PC-3 (cell line): ENCODE measurements at regions not wholly inside any gene's neighbourhood (a gene's known extent, or its start where the extent isn't known, plus 50 kb on each side); places are given as distances from the start of the nearest gene placed in this dataset.

Experiments
- ATAC-seq: fragments of 200-7000 bp; cut with Tn5 transposase; 2 replicates; pipeline ENCODE4 v1.9.1; 2020; ENCODE audit warnings: mild to moderate bottlenecking, moderate library complexity
- BruUV-seq: library from RNA; stranded (reverse); fragments of 400-500 nt; replicated peaks from 2 replicates; lab custom pipeline; 2021; lab: Mats Ljungman, UMichigan
- CTCF ChIA-PET: fragments of 300-600 bp; sonication (Branson Sonifier 250); formaldehyde crosslinking; loops from one replicate; lab custom pipeline; 2022; ENCODE audit warnings: antibody characterized with exemption; lab: Charles Lee
- POLR2A ChIA-PET: fragments of 300-600 bp; sonication (Branson Sonifier 250); formaldehyde crosslinking; loops from one replicate; lab custom pipeline; 2022; ENCODE audit warnings: antibody characterized with exemption; ENCODE audit not compliant: unreplicated experiment; lab: Charles Lee
- DNase-seq: peaks from one replicate; pipeline ENCODE4 v3.0.0-alpha.2; 2015
- H2AFZ ChIP-seq: fragments of 300-600 bp; sonication (generic); 2 replicates; pipeline ENCODE4 v1.6.0; 2016; ENCODE audit warnings: antibody characterized with exemption, low read length
- H3F3A ChIP-seq: fragments of 300-600 bp; sonication (generic); one replicate; pipeline ENCODE4 v1.6.0; 2017; ENCODE audit warnings: antibody characterized with exemption, low read length, control low read depth, mild to moderate bottlenecking; ENCODE audit not compliant: unreplicated experiment
- H3K27ac ChIP-seq: fragments of 300-600 bp; sonication (generic); 2 replicates; pipeline ENCODE4 v1.5.1; 2016; ENCODE audit warnings: mild to moderate bottlenecking, low read length
- H3K27me3 ChIP-seq: fragments of 300-600 bp; sonication (generic); 2 replicates; pipeline ENCODE4 v1.6.1; 2016; ENCODE audit warnings: low read length, mixed read lengths
- H3K36me3 ChIP-seq: fragments of 300-600 bp; sonication (generic); 2 replicates; pipeline ENCODE4 v1.6.1; 2016; ENCODE audit warnings: low read depth, mixed run types, low read length, mixed read lengths
- H3K4me1 ChIP-seq: fragments of 300-600 bp; sonication (generic); 2 replicates; pipeline ENCODE4 v1.5.1; 2016; ENCODE audit warnings: low read length; ENCODE audit not compliant: insufficient read depth
- H3K4me2 ChIP-seq: fragments of 300-600 bp; sonication (generic); 2 replicates; pipeline ENCODE4 v1.6.0; 2016; ENCODE audit warnings: low read length
- H3K4me3 ChIP-seq: fragments of 300-600 bp; sonication (generic); 2 replicates; pipeline ENCODE4 v1.5.1; 2016; ENCODE audit warnings: mild to moderate bottlenecking, low read length, mixed read lengths
- H3K79me2 ChIP-seq: fragments of 300-600 bp; sonication (generic); 2 replicates; pipeline ENCODE4 v1.6.1; 2017; ENCODE audit warnings: low read length, mixed read lengths
- H3K9ac ChIP-seq: fragments of 300-600 bp; sonication (generic); 2 replicates; pipeline ENCODE4 v1.6.0; 2016; ENCODE audit warnings: mild to moderate bottlenecking, low read length
- H3K9me2 ChIP-seq: fragments of 300-600 bp; sonication (generic); replicated peaks from 2 replicates; pipeline ENCODE4 v1.6.1; 2016; ENCODE audit warnings: mixed run types, low read length, mixed read lengths
- H3K9me3 ChIP-seq: fragments of 300-600 bp; sonication (generic); 2 replicates; pipeline ENCODE4 v1.6.1; 2016; ENCODE audit warnings: low read length, mixed read lengths
- H4K20me1 ChIP-seq: fragments of 300-600 bp; sonication (generic); 2 replicates; pipeline ENCODE4 v1.6.1; 2016; ENCODE audit warnings: low read length, mixed read lengths
- CTCF ChIP-seq: fragments of 300-600 bp; sonication (generic); conservative IDR thresholded peaks from 2 replicates; pipeline ENCODE4 v1.5.1; 2017; ENCODE audit warnings: antibody characterized with exemption, low read depth, mild to moderate bottlenecking, low read length
- EZH2 ChIP-seq: fragments of 300-600 bp; sonication (generic); IDR thresholded peaks from one replicate; pipeline ENCODE4 v1.6.1; 2017; ENCODE audit warnings: antibody characterized with exemption, mild to moderate bottlenecking, low read length; ENCODE audit not compliant: unreplicated experiment
- EZH2phosphoT487 ChIP-seq: fragments of 300-600 bp; sonication (generic); IDR thresholded peaks from 2 replicates; pipeline ENCODE4 v1.6.1; 2018; ENCODE audit warnings: mild to moderate bottlenecking, antibody characterized with exemption, low read length, borderline replicate concordance
- intact Hi-C: fragments of 100-400 bp; cut with micrococcal nuclease; formaldehyde crosslinking; loops from 2 replicates; pipeline ENCODE4 v1.9.0; 2023

- Histone ChIP-seq H3K27ac (no peak overlapping the region), H3K79me2 (no peaks in the 10 kb centered on the region), H3K36me3 (no peaks in the 10 kb centered on the region), H4K20me1 (no peaks in the 10 kb centered on the region), H3K4me3 (no peak overlapping the region), H3K27me3 (0 out of 2 replicates have a peak, but pooled peaks cover 16% of the 10 kb centered on the region), H3K4me1 (no peaks in the 10 kb centered on the region), H3F3A (no peaks in the 10 kb centered on the region), H3K9me2 (no peaks in the 10 kb centered on the region), H3K9me3 (no peaks in the 10 kb centered on the region), H3K9ac (no peak overlapping the region), H3K4me2 (no peak overlapping the region), H2AFZ (no peak overlapping the region)
- ChIA-PET CTCF (no interaction called here), POLR2A (no interaction called here)
- BruUV-seq = no TSS peak
- ATAC-seq (no peak), DNase-seq (no peak)
- TF ChIP-seq EZH2 = no peak
- no peak for TF ChIP-seq CTCF
- TF ChIP-seq EZH2phosphoT487 = no peak
- intact Hi-C loops = no loop called here
These were observed 129.4 kb upstream of the TMEM45B start for GRCh38 chr11:129686269-129686668.

- DNase-seq = no peak
- no peaks in the 10 kb centered on the region for H3K4me1 ChIP-seq
- BruUV-seq = no TSS peak
- H3K9me3 ChIP-seq = no peaks in the 10 kb centered on the region
- no peaks in the 10 kb centered on the region for H3K36me3 ChIP-seq
- no peaks in the 10 kb centered on the region for H3F3A ChIP-seq
- H3K4me3 ChIP-seq = no peak overlapping the region
- no peaks in the 10 kb centered on the region for H3K9me2 ChIP-seq
- no peak overlapping the region for H3K27ac ChIP-seq
- no peak for TF ChIP-seq CTCF
- TF ChIP-seq EZH2 = no peak
- no peak for TF ChIP-seq EZH2phosphoT487
- POLR2A ChIA-PET = no interaction called here
- 0 out of 2 replicates have a peak, but pooled peaks cover 4% of the 10 kb centered on the region for H3K27me3 ChIP-seq
- H2AFZ ChIP-seq = no peak overlapping the region
- intact Hi-C loops = no loop called here
- no peaks in the 10 kb centered on the region for H4K20me1 ChIP-seq
- no peaks in the 10 kb centered on the region for H3K79me2 ChIP-seq
- CTCF ChIA-PET = no interaction called here
- no peak overlapping the region for H3K9ac ChIP-seq
- no peak overlapping the region for H3K4me2 ChIP-seq
- ATAC-seq = no peak
These were observed 124.5 kb upstream of the TMEM45B start for GRCh38 chr11:129691142-129691541.

GRCh38 chr11:129694538-129694937 is 121.1 kb upstream of the TMEM45B start:
- 0 out of 2 replicates have a peak, but pooled peaks cover 4% of the 10 kb centered on the region for H3K27me3 ChIP-seq
- no peak overlapping the region for H3K9ac ChIP-seq
- no peak overlapping the region for H3K27ac ChIP-seq
- H3K4me2 ChIP-seq = no peak overlapping the region
- no TSS peak for BruUV-seq
- H3K79me2 ChIP-seq = no peaks in the 10 kb centered on the region
- no peaks in the 10 kb centered on the region for H3K4me1 ChIP-seq
- no peak overlapping the region for H3K4me3 ChIP-seq
- H2AFZ ChIP-seq = no peak overlapping the region
- peak; percentile 36 for DNase-seq
- H3F3A ChIP-seq = no peaks in the 10 kb centered on the region
- H3K9me3 ChIP-seq = no peaks in the 10 kb centered on the region
- TF ChIP-seq CTCF = peak; percentile 57
- no peak for TF ChIP-seq EZH2
- TF ChIP-seq EZH2phosphoT487 = no peak
- intact Hi-C loops = no loop called here
- H3K9me2 ChIP-seq = no peaks in the 10 kb centered on the region
- POLR2A ChIA-PET = no interaction called here
- H4K20me1 ChIP-seq = no peaks in the 10 kb centered on the region
- ATAC-seq = no peak
- H3K36me3 ChIP-seq = no peaks in the 10 kb centered on the region
- CTCF ChIA-PET = no interaction called here
